Endothelial cell of umbilical vein (primary cell): ENCODE measurements at regions not wholly inside any gene's neighbourhood (a gene's known extent, or its start where the extent isn't known, plus 50 kb on each side); places are given as distances from the start of the nearest gene placed in this dataset.

ENCODE experiments used
- BruUV-seq: library from RNA; stranded (reverse); fragments of 400-500 nt; replicated peaks from 2 replicates; lab custom pipeline; 2021; lab: Mats Ljungman, UMichigan
- CTCF ChIA-PET: fragments of 300-600, 350-600 bp; sonication (Branson Sonifier 250); formaldehyde crosslinking; loops from one replicate; lab custom pipeline; 2021; ENCODE audit warnings: antibody characterized with exemption, inconsistent platforms; lab: Charles Lee
- POLR2A ChIA-PET: fragments of 300-600, 350-600 bp; sonication (Branson Sonifier 250); formaldehyde crosslinking; loops from one replicate; lab custom pipeline; 2021; ENCODE audit warnings: antibody characterized with exemption, inconsistent platforms; lab: Charles Lee
- DNase-seq: peaks from one replicate; pipeline ENCODE4 v3.0.0-alpha.2; 2011; ENCODE audit warnings: low read depth, low spot score
- FAIRE-seq: peaks from 2 replicates; lab custom pipeline; 2011; peaks lifted over from hg19 to GRCh38; lab: Jason Lieb, UNC
- H2AFZ ChIP-seq: 2 replicates; pipeline ENCODE4 v1.6.0; 2012; ENCODE audit warnings: low read depth, low read length, control low read depth, inconsistent platforms
- H3K27ac ChIP-seq: 2 replicates; pipeline ENCODE4 v1.5.1; 2011; ENCODE audit warnings: low read depth, mild to moderate bottlenecking, control low read depth, low read length, moderate library complexity; ENCODE audit not compliant: insufficient read depth
- H3K27me3 ChIP-seq, 2 experiments: 2 replicates each; pipeline versions ENCODE4 v1.6.0 to v1.6.1; 2011; ENCODE audit warnings: low read length in 2 of 2, mixed read lengths in 1 of 2; ENCODE audit not compliant: control insufficient read depth in 2 of 2, insufficient read depth in 2 of 2
- H3K36me3 ChIP-seq, 2 experiments: 2 replicates in 1 of 2; 3 replicates in 1 of 2; pipeline ENCODE4 v1.5.1; 2011; ENCODE audit warnings: low read length in 2 of 2, mild to moderate bottlenecking in 1 of 2, moderate library complexity in 1 of 2; ENCODE audit not compliant: control insufficient read depth in 2 of 2, insufficient read depth in 2 of 2; ENCODE audit errors: extremely low read depth in 1 of 2
- H3K4me1 ChIP-seq: 3 replicates; pipeline ENCODE4 v1.5.1; 2011; ENCODE audit warnings: mild to moderate bottlenecking, low read length; ENCODE audit not compliant: control insufficient read depth, insufficient read depth; ENCODE audit errors: extremely low read depth
- H3K4me2 ChIP-seq: 2 replicates; pipeline ENCODE4 v1.6.1; 2011; ENCODE audit warnings: low read length, control low read depth, mixed read lengths; ENCODE audit not compliant: insufficient read depth
- H3K4me3 ChIP-seq, 3 experiments: fragments of 200-600 bp in 1 of 3; sonication (generic), shearing (Covaris generic) in 1 of 3; replicated peaks in 1 of 3; 2 replicates each; pipeline ENCODE4 v1.5.1; 2011 to 2016; ENCODE audit warnings: control low read depth in 3 of 3, low read length in 3 of 3, mild to moderate bottlenecking in 2 of 3, inconsistent platforms in 1 of 3, low read depth in 1 of 3, moderate library complexity in 1 of 3; ENCODE audit not compliant: insufficient read depth in 1 of 3
- H3K79me2 ChIP-seq: 2 replicates; pipeline ENCODE4 v1.6.0; 2012; ENCODE audit warnings: low read length, inconsistent platforms; ENCODE audit not compliant: control insufficient read depth, insufficient read depth
- H3K9ac ChIP-seq: replicated peaks from 2 replicates; pipeline ENCODE3; 2011; ENCODE audit warnings: low read length, control low read depth; ENCODE audit not compliant: insufficient read depth; ENCODE audit errors: extremely low read depth
- H3K9me1 ChIP-seq: replicated peaks from 3 replicates; pipeline ENCODE4 v1.6.0; 2011; ENCODE audit warnings: mild to moderate bottlenecking, low read length; ENCODE audit not compliant: control insufficient read depth, insufficient read depth; ENCODE audit errors: extremely low read depth
- H3K9me3 ChIP-seq: replicated peaks from 2 replicates; pipeline ENCODE4 v1.5.1; 2012; ENCODE audit warnings: low read length, inconsistent platforms; ENCODE audit not compliant: control insufficient read depth, insufficient read depth
- H4K20me1 ChIP-seq: replicated peaks from 2 replicates; pipeline ENCODE3; 2011; ENCODE audit warnings: mild to moderate bottlenecking, low read length; ENCODE audit not compliant: control insufficient read depth, insufficient read depth; ENCODE audit errors: extremely low read depth
- CTCF ChIP-seq, 2 donors: IDR thresholded peaks; 1 replicate in 1 of 2; 2 replicates in 1 of 2; pipeline ENCODE4 v1.5.1; 2011; ENCODE audit warnings: low read length in 2 of 2, mild to moderate bottlenecking in 2 of 2, moderate library complexity in 2 of 2, control low read depth in 1 of 2, inconsistent platforms in 1 of 2, low read depth in 1 of 2; ENCODE audit not compliant: insufficient read depth in 1 of 2; ENCODE audit errors: extremely low read depth in 1 of 2
- GATA2 ChIP-seq: IDR thresholded peaks from 2 replicates; pipeline ENCODE4 v1.7.0; 2011; ENCODE audit warnings: low read depth, mild to moderate bottlenecking, moderate library complexity, mixed read lengths, low read length; ENCODE audit not compliant: insufficient read length, insufficient read depth
- JUN ChIP-seq: IDR thresholded peaks from 2 replicates; pipeline ENCODE4 v1.6.1; 2011; ENCODE audit warnings: borderline replicate concordance, low read depth; ENCODE audit not compliant: insufficient read length, insufficient read depth
- MAX ChIP-seq: IDR thresholded peaks from 2 replicates; pipeline ENCODE4 v1.6.1; 2011; ENCODE audit not compliant: insufficient read depth, insufficient read length
- dilution Hi-C: fragments of 300-500 bp; cut with MboI; formaldehyde crosslinking; loops from one replicate; pipeline ENCODE4 v1.15.0; 2019; ENCODE audit warnings: low sequenced_read_pairs; ENCODE audit not compliant: extremely low pct_ligation_motif_present
- intact Hi-C: fragments of 100-400 bp; cut with micrococcal nuclease; formaldehyde crosslinking; loops from one replicate; pipeline ENCODE4 v1.10.0; 2022

- Histone ChIP-seq H3K9me3 (no peaks in the 10 kb centered on the region), H2AFZ (peak overlapping the region; percentile 64), H3K9ac (peak overlapping the region; percentile 99), H4K20me1 (no peaks in the 10 kb centered on the region), H3K27me3 (peaks cover 0 to 2% of the 10 kb centered on the region in 2 experiments), H3K9me1 (no peaks in the 10 kb centered on the region), H3K27ac (peak overlapping the region; percentile 99), H3K4me2 (peak overlapping the region; percentile 99), H3K4me3 (peak overlapping the region; percentile 45 to 84 (median 53)), H3K79me2 (no peaks in the 10 kb centered on the region), H3K36me3 (no peaks in the 10 kb centered on the region), H3K4me1 (peaks cover 9% of the 10 kb centered on the region)
- intact Hi-C loops (loop anchor here (1.0 to 10.0 kb wide), 4 partner anchors 69 to 699 kb away; partner anchors contain the start of genes FAM161A, SANBR and XPO1), dilution Hi-C loops (no loop called here)
- BruUV-seq, result TSS peak; percentile 97
- FAIRE-seq (no peak), DNase-seq (no peak)
- ChIA-PET POLR2A (interaction anchor here (0.7 kb wide), 1 partner anchor 11 kb away, joined by 3 read pairs; no protein-coding TSS in a partner anchor), CTCF (no interaction called here)
- peak; percentile 11 to 26 for TF ChIP-seq CTCF (IDR thresholded peaks at IDR 0.05; ENCODE audit: extremely low read depth in 1 of 2, insufficient read depth in 1 of 2, low read depth in 1 of 2, low read length in 2 of 2)
- peak; percentile 9 for TF ChIP-seq MAX
- TF ChIP-seq JUN, result no peak
Observed at GRCh38 chr2:61763605-61764034, 90.2 kb downstream of the FAM161A start.

- H3K4me1 ChIP-seq, result peaks cover 9% of the 10 kb centered on the region
- ChIA-PET POLR2A (no interaction called here), CTCF (no interaction called here)
- no peak overlapping the region for H3K27ac ChIP-seq
- DNase-seq (no peak), FAIRE-seq (no peak)
- no peaks in the 10 kb centered on the region for H3K79me2 ChIP-seq
- H3K9me3 ChIP-seq, result no peaks in the 10 kb centered on the region
- no TSS peak for BruUV-seq
- no peak overlapping the region for H3K9ac ChIP-seq
- no peaks in the 10 kb centered on the region for H3K27me3 ChIP-seq
- H3K4me3 ChIP-seq, result no peak overlapping the region
- no peaks in the 10 kb centered on the region for H4K20me1 ChIP-seq
- H2AFZ ChIP-seq, result no peak overlapping the region
- H3K4me2 ChIP-seq, result no peak overlapping the region
- intact Hi-C loops (loop anchor here (10.0 kb wide), 1 partner anchor 697 kb away; the partner anchor contains the start of gene SANBR), dilution Hi-C loops (no loop called here)
- TF ChIP-seq JUN, result peak; percentile 24
- no peak for TF ChIP-seq GATA2
- H3K9me1 ChIP-seq, result no peaks in the 10 kb centered on the region
- H3K36me3 ChIP-seq, result no peaks in the 10 kb centered on the region
Observed at GRCh38 chr2:61762292-61762691, 91.6 kb downstream of the FAM161A start.
